ENCODE measurements at regions not wholly inside any gene's neighbourhood (a gene's known extent, or its start where the extent isn't known, plus 50 kb on each side); places are given as distances from the start of the nearest gene placed in this dataset.

- TF ChIP-seq CTCF (IDR thresholded peaks at IDR 0.05) (no peak), POLR2A (IDR thresholded peaks at IDR 0.05) (no peak)
Measured at GRCh38 chr2:187971893-187972292, 319.8 kb upstream of the GULP1 start.

Data from body of pancreas (tissue), 4 donors.